Activated naive CD8-positive, alpha-beta T cell treated with anti-CD3 and anti-CD28 coated beads for 36 hours (primary cell): ENCODE measurements at regions not wholly inside any gene's neighbourhood (a gene's known extent, or its start where the extent isn't known, plus 50 kb on each side); places are given as distances from the start of the nearest gene placed in this dataset.

Experiments used
- DNase-seq: peaks from one replicate; pipeline ENCODE4 v3.0.0; 2021
- H3K27ac Mint-ChIP-seq: one replicate; pipeline ENCODE4 v1.8.0; 2022; ENCODE audit warnings: mild to moderate bottlenecking, moderate library complexity, mixed read lengths
- H3K27me3 Mint-ChIP-seq: one replicate; pipeline ENCODE4 v1.8.0; 2022; ENCODE audit warnings: mild to moderate bottlenecking, mixed read lengths
- H3K36me3 Mint-ChIP-seq: one replicate; pipeline ENCODE4 v1.8.0; 2021; ENCODE audit warnings: mild to moderate bottlenecking, mixed read lengths
- H3K4me1 Mint-ChIP-seq: one replicate; pipeline ENCODE4 v1.8.0; 2021; ENCODE audit warnings: mixed read lengths
- H3K4me3 Mint-ChIP-seq: one replicate; pipeline ENCODE4 v1.8.0; 2022; ENCODE audit warnings: mild to moderate bottlenecking, moderate library complexity, mixed read lengths
- H3K9me3 Mint-ChIP-seq: one replicate; pipeline ENCODE4 v1.8.0; 2022; ENCODE audit warnings: mixed read lengths

- H3K27me3 Mint-ChIP-seq = peaks cover 18% of the 10 kb centered on the region
Observed at GRCh38 chr10:104581884-104582601, 59.0 kb upstream of the SORCS3 start.

GRCh38 chr10:104582602-104582951, 58.5 kb upstream of the SORCS3 start:
- DNase-seq = peak; percentile 14
- Mint-ChIP-seq H3K27ac (no peak overlapping the region), H3K9me3 (peaks cover 3% of the 10 kb centered on the region), H3K4me1 (peaks cover 19% of the 10 kb centered on the region), H3K36me3 (peaks cover 3% of the 10 kb centered on the region), H3K4me3 (no peak overlapping the region), H3K27me3 (peaks cover 18% of the 10 kb centered on the region)

More at GRCh38 chr10:104581884-104582601, 59.0 kb upstream of the SORCS3 start:
- no peak overlapping the region for H3K27ac Mint-ChIP-seq
- H3K36me3 Mint-ChIP-seq = peaks cover 3% of the 10 kb centered on the region
- H3K4me1 Mint-ChIP-seq = peaks cover 14% of the 10 kb centered on the region
- H3K9me3 Mint-ChIP-seq = peaks cover 3% of the 10 kb centered on the region
- no peak overlapping the region for H3K4me3 Mint-ChIP-seq
- DNase-seq = no peak

GRCh38 chr10:104582966-104583365, 58.1 kb upstream of the SORCS3 start:
- Mint-ChIP-seq H3K36me3 (peaks cover 3% of the 10 kb centered on the region), H3K4me3 (no peak overlapping the region), H3K9me3 (peaks cover 3% of the 10 kb centered on the region), H3K4me1 (peaks cover 21% of the 10 kb centered on the region), H3K27me3 (peaks cover 18% of the 10 kb centered on the region), H3K27ac (no peak overlapping the region)
- DNase-seq = no peak

GRCh38 chr10:104584541-104584940, 56.5 kb upstream of the SORCS3 start:
- Mint-ChIP-seq H3K4me1 (peaks cover 21% of the 10 kb centered on the region), H3K9me3 (peaks cover 3% of the 10 kb centered on the region), H3K27ac (no peak overlapping the region), H3K4me3 (no peak overlapping the region), H3K27me3 (peaks cover 13% of the 10 kb centered on the region), H3K36me3 (peaks cover 3% of the 10 kb centered on the region)
- no peak for DNase-seq

DNA sequence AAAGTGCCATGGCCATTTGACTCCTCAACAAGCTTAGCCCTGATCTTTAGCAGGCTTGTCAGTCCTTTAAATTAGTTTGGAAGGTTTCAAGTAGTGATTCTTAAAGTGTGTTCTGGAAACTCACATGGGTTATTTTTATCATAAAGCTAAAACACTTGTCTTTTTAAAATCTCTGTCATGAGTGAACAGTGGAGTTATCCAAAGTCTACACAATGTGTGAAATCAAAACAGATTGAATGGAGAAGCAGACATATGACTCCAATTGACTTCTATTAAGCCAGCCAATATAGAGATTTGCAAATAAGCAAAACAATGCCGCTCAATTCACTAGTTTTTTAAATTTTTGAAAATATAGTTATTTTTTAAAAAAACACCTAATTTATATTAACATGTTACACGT, 53.3 kb upstream of the SORCS3 start:
- DNase-seq = no peak
- peaks cover under 1% of the 10 kb centered on the region for H3K27me3 Mint-ChIP-seq
- H3K36me3 Mint-ChIP-seq = peaks cover 1% of the 10 kb centered on the region
- H3K4me1 Mint-ChIP-seq = peaks cover 18% of the 10 kb centered on the region
- no peak overlapping the region for H3K4me3 Mint-ChIP-seq
- no peak overlapping the region for H3K27ac Mint-ChIP-seq
- H3K9me3 Mint-ChIP-seq = peaks cover 2% of the 10 kb centered on the region

DNA sequence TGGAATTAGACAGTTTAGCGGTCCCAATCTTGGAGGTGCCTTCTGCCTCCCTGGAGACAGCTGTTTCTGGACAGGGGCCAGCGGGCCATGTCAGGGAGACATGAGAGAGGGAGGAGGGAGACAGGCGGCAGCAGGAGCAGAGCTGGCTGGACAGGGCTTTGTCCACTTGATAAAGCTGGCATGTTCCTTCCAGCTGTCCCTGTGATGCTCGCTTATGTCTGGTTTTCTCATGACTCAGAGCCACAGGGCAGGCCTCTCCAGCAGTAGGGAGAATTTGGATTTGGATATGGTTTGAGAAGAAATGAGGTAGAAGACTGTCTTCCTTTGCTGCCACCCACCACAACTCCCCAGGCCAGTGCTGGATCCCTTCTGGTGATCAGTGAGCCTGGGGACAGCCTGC, 51.7 kb upstream of the SORCS3 start:
- no peaks in the 10 kb centered on the region for H3K27me3 Mint-ChIP-seq
- H3K36me3 Mint-ChIP-seq = no peaks in the 10 kb centered on the region
- DNase-seq = no peak
- H3K4me1 Mint-ChIP-seq = peaks cover 18% of the 10 kb centered on the region
- H3K27ac Mint-ChIP-seq = no peak overlapping the region
- no peaks in the 10 kb centered on the region for H3K9me3 Mint-ChIP-seq
- H3K4me3 Mint-ChIP-seq = no peak overlapping the region

GRCh38 chr10:104589871-104590270, 51.2 kb upstream of the SORCS3 start:
- Mint-ChIP-seq H3K27ac (no peak overlapping the region), H3K4me3 (no peak overlapping the region), H3K4me1 (peaks cover 18% of the 10 kb centered on the region), H3K9me3 (no peaks in the 10 kb centered on the region), H3K27me3 (no peaks in the 10 kb centered on the region), H3K36me3 (no peaks in the 10 kb centered on the region)
- DNase-seq = no peak
